Activated CD8-positive, alpha-beta memory T cell treated with anti-CD3 and anti-CD28 coated beads for 48 hours (primary cell): ENCODE measurements at regions not wholly inside any gene's neighbourhood (a gene's known extent, or its start where the extent isn't known, plus 50 kb on each side); places are given as distances from the start of the nearest gene placed in this dataset.

ENCODE experiments used
- DNase-seq, 3 experiments: peaks; one replicate each; pipeline ENCODE4 v3.0.0-alpha.2; 2020; ENCODE audit warnings: low read depth in 2 of 3, low spot score in 2 of 3

- DNase-seq, result no peak
These were observed 182.3 kb upstream of the STK17B start for GRCh38 chr2:196353717-196354116.

GRCh38 chr2:196354186-196354585, 182.8 kb upstream of the STK17B start:
- no peak for DNase-seq

GRCh38 chr2:196356332-196356731, 185.0 kb upstream of the STK17B start:
- DNase-seq, result no peak

GRCh38 chr2:196360650-196361049, 189.3 kb upstream of the STK17B start:
- no peak for DNase-seq

GRCh38 chr2:196361606-196362326, 190.4 kb upstream of the STK17B start:
- no peak for DNase-seq

- DNase-seq, result no peak
These were observed 191.7 kb upstream of the STK17B start for GRCh38 chr2:196362973-196363549.

GRCh38 chr2:196365145-196365544, 193.8 kb upstream of the STK17B start:
- no peak for DNase-seq

- no peak for DNase-seq
These were observed 194.5 kb upstream of the STK17B start for GRCh38 chr2:196365923-196366322.

GRCh38 chr2:196367633-196368032, 196.3 kb upstream of the STK17B start:
- no peak for DNase-seq

- no peak for DNase-seq
These were observed 197.3 kb upstream of the STK17B start for GRCh38 chr2:196368546-196369225.

GRCh38 chr2:196369967-196370366, 198.6 kb upstream of the STK17B start:
- no peak for DNase-seq

- no peak for DNase-seq
These were observed 199.0 kb upstream of the STK17B start for GRCh38 chr2:196370381-196370780.

GRCh38 chr2:196372276-196372809, 201.0 kb upstream of the STK17B start:
- DNase-seq, result no peak

- DNase-seq, result no peak
These were observed 201.7 kb upstream of the STK17B start for GRCh38 chr2:196372811-196373664.

- DNase-seq, result peak in 2 of 3 experiments; percentile 2 to 5
These were observed 205.9 kb upstream of the STK17B start for GRCh38 chr2:196376984-196377877.

- DNase-seq, result no peak
These were observed 208.2 kb upstream of the STK17B start for GRCh38 chr2:196379600-196379999.

- no peak for DNase-seq
These were observed 208.7 kb upstream of the STK17B start for GRCh38 chr2:196380098-196380497.

GRCh38 chr2:196380575-196380974, 209.2 kb upstream of the STK17B start:
- DNase-seq, result no peak

GRCh38 chr2:196381464-196381863, 210.1 kb upstream of the STK17B start:
- no peak for DNase-seq

- DNase-seq, result no peak
These were observed 212.4 kb upstream of the STK17B start for GRCh38 chr2:196383799-196384198.
